Heart left ventricle (tissue), 16 donors: ENCODE measurements at regions not wholly inside any gene's neighbourhood (a gene's known extent, or its start where the extent isn't known, plus 50 kb on each side); places are given as distances from the start of the nearest gene placed in this dataset.

ENCODE experiments used
- ATAC-seq, 4 donors: fragments of 200-7000 bp; cut with Tn5 transposase; one replicate each; pipeline ENCODE4 v1.9.1; 2020 to 2022; ENCODE audit warnings: moderate library complexity in 4 of 4, mild to moderate bottlenecking in 3 of 4, moderate number of reproducible peaks in 1 of 4
- DNase-seq, 5 donors: peaks; one replicate each; pipeline ENCODE4 v3.0.0-alpha.2; 2020
- H3K27ac ChIP-seq, 12 donors: fragments of 200-600 bp; sonication (generic) in 4 of 12; one replicate each; pipeline versions ENCODE4 v1.5.0 to v1.8.0; 2016 to 2022; ENCODE audit warnings: mild to moderate bottlenecking in 2 of 12
- H3K27me3 ChIP-seq, 9 donors: fragments of 200-600 bp; sonication (generic) in 2 of 9; one replicate each; pipeline versions ENCODE4 v1.5.1 to v1.8.0; 2016 to 2022; ENCODE audit warnings: mild to moderate bottlenecking in 3 of 9
- H3K36me3 ChIP-seq, 9 donors: fragments of 200-600 bp; sonication (generic) in 2 of 9; one replicate each; pipeline versions ENCODE4 v1.5.0 to v1.8.0; 2018 to 2022; ENCODE audit warnings: mild to moderate bottlenecking in 2 of 9
- H3K4me1 ChIP-seq, 12 donors: fragments of 200-600 bp; sonication (generic) in 4 of 12; one replicate each; pipeline versions ENCODE4 v1.5.0 to v1.8.0; 2016 to 2022; ENCODE audit warnings: mild to moderate bottlenecking in 3 of 12
- H3K4me3 ChIP-seq, 12 donors: fragments of 200-600 bp; sonication (generic) in 4 of 12; one replicate each; pipeline versions ENCODE4 v1.5.0 to v1.8.0; 2017 to 2022; ENCODE audit warnings: mild to moderate bottlenecking in 9 of 12, moderate library complexity in 4 of 12
- H3K9me3 ChIP-seq, 12 donors: fragments of 200-600 bp; sonication (generic) in 4 of 12; one replicate each; pipeline versions ENCODE4 v1.5.0 to v1.8.0; 2016 to 2022; ENCODE audit warnings: mild to moderate bottlenecking in 1 of 12
- POLR2A ChIP-seq, 2 donors: fragments of 450-650 bp; IDR thresholded peaks; one replicate each; pipeline ENCODE4 v1.6.1; 2017; ENCODE audit warnings: antibody characterized with exemption in 2 of 2, mild to moderate bottlenecking in 2 of 2, moderate library complexity in 2 of 2
- WGBS, 4 donors: extraction: QIAGEN DNeasy Blood & Tissue Kit in 2 of 4; methylation state at CpG; one replicate each; pipeline versions ENCODE4 v1.1.5 to v1.1.7; 2013 to 2018; 5-methylcytosine and 5-hydroxymethylcytosine counted together
- intact Hi-C, 10 donors: fragments of 100-400 bp; cut with DNase I; formaldehyde crosslinking; loops; one replicate each; pipeline versions ENCODE4 v1.11.1 to v1.14.2; 2022
- TF ChIP-seq, protein P1 (sequence below), 12 donors: fragments of 200-600 bp; sonication (generic) in 4 of 12; IDR thresholded peaks; one replicate each; pipeline versions ENCODE4 v1.5.0 to v1.8.0; 2018 to 2022; ENCODE audit warnings: antibody characterized with exemption in 12 of 12, mild to moderate bottlenecking in 5 of 12
- donor health status: ischemic (EF 13 %, LVEDD 7.1; RV severe dilation, severe dysfunction).
- donor health status: healthy with polysubstance abuse.
- donor health status: DM: no; HTN: yes; CAD: no.
- donor health status: DM: no; HTN: no; CAD: no.
- donor health status: ischemic (EF 25% LVEDD 6.9; RV normal size, moderate dysfunction).
- donor health status: ischemic (EF 25% LVEDD 5.7; RV mildly dilated, moderate dysfunction).
- donor health status: healthy.
- donor health status: DM: yes; HTN: yes; CAD: no.
- donor health status: ischemic (EF 35%, LVEDD 5.7; RV mildly dilated, moderate dysfunction).
- donor health status: nonischemic (EF 11% LVEDD 7.7; RV severe dilation, severe dysfunction).
- donor health status: DM: yes; HTN: yes; CAD: no.
- donor health status: PGD.
- donor health status: ischemic (EF 29% LVEDD 5.4; RV normal size, mild dysfunction).
- donor health status: nonischemic (EF 23%, LVEDD 6.1; RV moderate dilation, normal function).

DNA sequence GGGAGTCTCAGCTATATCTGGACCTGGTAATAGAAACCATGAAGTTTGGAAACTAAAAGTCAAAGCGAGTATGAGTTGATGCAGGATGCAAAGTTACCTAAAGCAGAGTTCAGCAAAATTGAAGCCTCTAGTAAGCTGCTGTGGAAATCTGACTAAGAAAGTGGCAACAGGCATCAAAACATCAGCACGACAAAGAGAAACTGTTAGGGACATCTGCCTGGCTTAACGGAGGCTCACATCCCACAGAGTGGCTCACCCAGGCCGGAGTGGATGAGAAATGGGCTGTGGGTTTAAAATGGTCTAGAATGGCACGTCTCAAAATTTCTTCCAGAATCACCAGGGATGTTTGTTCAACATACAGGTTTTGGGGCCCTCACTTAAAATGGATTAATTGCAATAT, 164.1 kb upstream of the NPY start:
- DNase-seq = no peak
- no peak for ATAC-seq
- H3K4me1 ChIP-seq = no peaks in the 10 kb centered on the region
- 49 to 72% (median 66%) methylated on average over 5 of the region's 5 CpGs for WGBS, 4 donors
- H3K4me3 ChIP-seq = no peak overlapping the region
- no peaks in the 10 kb centered on the region for H3K36me3 ChIP-seq
- H3K27ac ChIP-seq = no peak overlapping the region
- H3K27me3 ChIP-seq = no peaks in the 10 kb centered on the region
- H3K9me3 ChIP-seq = no peaks in the 10 kb centered on the region
- TF ChIP-seq POLR2A (IDR thresholded peaks at IDR 0.05) = no peak
- TF ChIP-seq, protein P1, sequence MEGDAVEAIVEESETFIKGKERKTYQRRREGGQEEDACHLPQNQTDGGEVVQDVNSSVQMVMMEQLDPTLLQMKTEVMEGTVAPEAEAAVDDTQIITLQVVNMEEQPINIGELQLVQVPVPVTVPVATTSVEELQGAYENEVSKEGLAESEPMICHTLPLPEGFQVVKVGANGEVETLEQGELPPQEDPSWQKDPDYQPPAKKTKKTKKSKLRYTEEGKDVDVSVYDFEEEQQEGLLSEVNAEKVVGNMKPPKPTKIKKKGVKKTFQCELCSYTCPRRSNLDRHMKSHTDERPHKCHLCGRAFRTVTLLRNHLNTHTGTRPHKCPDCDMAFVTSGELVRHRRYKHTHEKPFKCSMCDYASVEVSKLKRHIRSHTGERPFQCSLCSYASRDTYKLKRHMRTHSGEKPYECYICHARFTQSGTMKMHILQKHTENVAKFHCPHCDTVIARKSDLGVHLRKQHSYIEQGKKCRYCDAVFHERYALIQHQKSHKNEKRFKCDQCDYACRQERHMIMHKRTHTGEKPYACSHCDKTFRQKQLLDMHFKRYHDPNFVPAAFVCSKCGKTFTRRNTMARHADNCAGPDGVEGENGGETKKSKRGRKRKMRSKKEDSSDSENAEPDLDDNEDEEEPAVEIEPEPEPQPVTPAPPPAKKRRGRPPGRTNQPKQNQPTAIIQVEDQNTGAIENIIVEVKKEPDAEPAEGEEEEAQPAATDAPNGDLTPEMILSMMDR (IDR thresholded peaks at IDR 0.05) = no peak
- intact Hi-C loops = no loop called here

- intact Hi-C loops = no loop called here
- TF ChIP-seq, protein P1 (IDR thresholded peaks at IDR 0.05) = no peak
- TF ChIP-seq POLR2A (IDR thresholded peaks at IDR 0.05) = no peak
- Histone ChIP-seq H3K4me3 (no peak overlapping the region), H3K9me3 (no peaks in the 10 kb centered on the region), H3K4me1 (no peaks in the 10 kb centered on the region), H3K27ac (no peak overlapping the region), H3K27me3 (no peaks in the 10 kb centered on the region), H3K36me3 (no peaks in the 10 kb centered on the region)
- no peak for ATAC-seq
- DNase-seq = no peak
These were observed 160.9 kb upstream of the NPY start for GRCh38 chr7:24123076-24123475.

- no peaks in the 10 kb centered on the region for H3K4me1 ChIP-seq
- intact Hi-C loops = no loop called here
- WGBS, 4 donors = 75 to 85% (median 80%) methylated on average over 1 of the region's 1 CpG
- no peaks in the 10 kb centered on the region for H3K36me3 ChIP-seq
- no peak overlapping the region for H3K27ac ChIP-seq
- no peak for TF ChIP-seq POLR2A (IDR thresholded peaks at IDR 0.05)
- TF ChIP-seq, protein P1 (IDR thresholded peaks at IDR 0.05) = no peak
- H3K27me3 ChIP-seq = no peaks in the 10 kb centered on the region
- DNase-seq (no peak), ATAC-seq (no peak)
- H3K9me3 ChIP-seq = no peaks in the 10 kb centered on the region
- H3K4me3 ChIP-seq = no peak overlapping the region
These were observed 158.2 kb upstream of the NPY start for GRCh38 chr7:24125765-24126164.

- H3K36me3 ChIP-seq = no peaks in the 10 kb centered on the region
- ATAC-seq = no peak
These were observed 156.1 kb upstream of the NPY start for GRCh38 chr7:24127930-24128329.

More at GRCh38 chr7:24127930-24128329, 156.1 kb upstream of the NPY start:
- Histone ChIP-seq H3K4me1 (no peaks in the 10 kb centered on the region), H3K27ac (no peak overlapping the region), H3K9me3 (no peaks in the 10 kb centered on the region), H3K27me3 (no peaks in the 10 kb centered on the region), H3K4me3 (no peak overlapping the region)
- WGBS, 4 donors = 69 to 84% (median 79%) methylated on average over 3 of the region's 3 CpGs
- intact Hi-C loops = no loop called here
- no peak for TF ChIP-seq POLR2A (IDR thresholded peaks at IDR 0.05)
- TF ChIP-seq, protein P1 (IDR thresholded peaks at IDR 0.05) = no peak
- DNase-seq = no peak
